Upper lobe of left lung (tissue), 6 donors: ENCODE measurements at regions not wholly inside any gene's neighbourhood (a gene's known extent, or its start where the extent isn't known, plus 50 kb on each side); places are given as distances from the start of the nearest gene placed in this dataset.
"Not testable (repeated sequence)": the region's sequence is repeated elsewhere in the genome, so short reads cannot be mapped to it uniquely, and the experiment has no call there.

Source experiments
- ATAC-seq, 2 donors: fragments of 200-7000 bp; cut with Tn5 transposase; one replicate each; pipeline ENCODE4 v1.9.1; 2022; ENCODE audit warnings: mild to moderate bottlenecking in 2 of 2, moderate library complexity in 2 of 2; ENCODE audit not compliant: low FRiP score in 2 of 2
- DNase-seq, 2 donors: peaks; one replicate each; pipeline ENCODE4 v3.0.0-alpha.2; 2019 to 2020
- H3K27ac ChIP-seq, 4 donors: fragments of 200-600 bp; sonication (generic); one replicate each; pipeline ENCODE4 v1.5.1; 2016 to 2019
- H3K27me3 ChIP-seq, 4 donors: fragments of 200-600 bp; sonication (generic); one replicate each; pipeline ENCODE4 v1.5.1; 2017 to 2019
- H3K36me3 ChIP-seq, 4 donors: fragments of 200-600 bp; sonication (generic); one replicate each; pipeline ENCODE4 v1.5.1; 2016 to 2019
- H3K4me1 ChIP-seq, 4 donors: fragments of 200-600 bp; sonication (generic); one replicate each; pipeline ENCODE4 v1.5.1; 2018 to 2019
- H3K4me3 ChIP-seq, 4 donors: fragments of 200-600 bp; sonication (generic); one replicate each; pipeline ENCODE4 v1.5.1; 2017 to 2019; ENCODE audit warnings: mild to moderate bottlenecking in 2 of 4, moderate library complexity in 1 of 4
- H3K9me3 ChIP-seq, 4 donors: fragments of 200-600 bp; sonication (generic); one replicate each; pipeline ENCODE4 v1.5.1; 2018 to 2019
- CTCF ChIP-seq, 6 experiments: fragments of 450-650 bp in 4 of 6; fragments of 200-600 bp in 2 of 6; sonication (generic) in 2 of 6; IDR thresholded peaks; one replicate each; pipeline ENCODE4 v1.5.1; 2016 to 2019; ENCODE audit warnings: antibody characterized with exemption in 6 of 6
- EP300 ChIP-seq, 4 donors: sonication (generic); formaldehyde crosslinking; IDR thresholded peaks; one replicate each; pipeline ENCODE4 v1.5.1; 2017; ENCODE audit warnings: antibody characterized with exemption in 4 of 4, control low read depth in 2 of 4
- POLR2A ChIP-seq, 4 donors: fragments of 450-650 bp; IDR thresholded peaks; one replicate each; pipeline ENCODE4 v1.5.1; 2016 to 2017; ENCODE audit warnings: antibody characterized with exemption in 4 of 4, mild to moderate bottlenecking in 2 of 4
- POLR2AphosphoS5 ChIP-seq, 2 donors: sonication (generic); formaldehyde crosslinking; IDR thresholded peaks; one replicate each; pipeline ENCODE4 v1.5.1; 2017; ENCODE audit warnings: antibody characterized with exemption in 2 of 2
- WGBS, 2 donors: methylation state at CpG; one replicate each; pipeline ENCODE4 v1.1.5; 2017 to 2018; 5-methylcytosine and 5-hydroxymethylcytosine counted together
- donor health status: DM: no; HTN: no; CAD: no; lungs with moderate emphysema.
- donor health status: DM: no; HTN: yes; CAD: no; lungs with severe emphysema.

- H3K9me3 ChIP-seq = peaks cover 0 to 10% (median 4%) of the 10 kb centered on the region in 4 donors
- no peak for TF ChIP-seq POLR2A (IDR thresholded peaks at IDR 0.05)
- TF ChIP-seq POLR2AphosphoS5 (IDR thresholded peaks at IDR 0.05) = no peak
- TF ChIP-seq EP300 (IDR thresholded peaks at IDR 0.05) = no peak
- H3K27ac ChIP-seq = no peak overlapping the region
- H3K4me3 ChIP-seq = no peak overlapping the region
- no peak for DNase-seq
- no peak for ATAC-seq
- no peaks in the 10 kb centered on the region for H3K36me3 ChIP-seq
- no peaks in the 10 kb centered on the region for H3K4me1 ChIP-seq
- 64 to 80% methylated on average over 1 of the region's 1 CpG for WGBS, 2 donors
- no peaks in the 10 kb centered on the region for H3K27me3 ChIP-seq
These were observed 534.4 kb downstream of the ZNF385D start for GRCh38 chr3:21216598-21216997.

DNA sequence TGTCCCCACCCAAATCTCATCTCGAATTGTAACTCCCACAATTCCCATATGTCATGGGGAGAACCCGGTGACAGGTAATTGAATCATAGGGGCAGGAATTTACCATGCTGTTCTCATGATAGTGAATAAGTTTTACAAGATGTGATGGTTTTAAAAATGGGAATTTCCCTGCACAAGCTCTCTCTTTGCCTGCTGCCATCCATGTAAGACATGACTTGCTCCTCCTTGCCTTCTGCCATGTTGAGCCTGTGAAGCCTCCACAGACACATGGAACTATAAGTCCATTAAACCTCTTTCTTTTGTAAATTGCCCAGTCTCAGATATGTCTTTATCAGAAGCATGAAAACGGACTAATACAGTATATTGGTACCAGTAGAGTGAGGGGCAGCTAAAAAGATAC lies 546.9 kb downstream of the ZNF385D start:
- H3K36me3 ChIP-seq, H3K27me3 ChIP-seq, H3K27ac ChIP-seq, H3K4me3 ChIP-seq, DNase-seq, H3K4me1 ChIP-seq, ATAC-seq: not testable (repeated sequence)
- H3K9me3 ChIP-seq = peaks cover 0 to 17% (median 10%) of the 10 kb centered on the region in 4 donors
- 62 to 71% methylated on average over 3 of the region's 3 CpGs for WGBS, 2 donors

DNA sequence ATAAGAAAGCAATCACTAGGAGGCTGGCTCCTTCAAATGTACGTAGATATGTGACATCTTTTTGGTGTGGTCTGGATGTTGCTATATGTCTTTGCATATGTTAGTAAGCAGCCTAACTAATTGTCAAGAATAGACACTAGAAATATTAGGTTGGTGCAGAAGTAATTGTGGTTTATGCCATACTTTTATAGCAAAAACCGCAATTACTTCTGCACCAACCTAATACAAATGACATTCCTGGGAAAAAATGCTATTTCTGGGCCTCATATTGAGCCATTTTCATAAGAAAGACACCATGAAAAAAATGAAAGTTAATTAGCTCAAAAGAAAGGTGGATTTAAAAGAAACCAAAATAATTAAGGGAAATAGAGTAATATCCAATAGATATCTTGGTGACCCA lies 555.8 kb downstream of the ZNF385D start:
- no peaks in the 10 kb centered on the region for H3K9me3 ChIP-seq
- no peaks in the 10 kb centered on the region for H3K36me3 ChIP-seq
- no peak for ATAC-seq
- no peaks in the 10 kb centered on the region for H3K27me3 ChIP-seq
- DNase-seq = no peak
- no peaks in the 10 kb centered on the region for H3K4me1 ChIP-seq
- no peak for TF ChIP-seq CTCF (IDR thresholded peaks at IDR 0.05)
- no peak overlapping the region for H3K27ac ChIP-seq
- WGBS, 2 donors = 91 to 92% methylated on average over 2 of the region's 2 CpGs
- H3K4me3 ChIP-seq = no peak overlapping the region

DNA sequence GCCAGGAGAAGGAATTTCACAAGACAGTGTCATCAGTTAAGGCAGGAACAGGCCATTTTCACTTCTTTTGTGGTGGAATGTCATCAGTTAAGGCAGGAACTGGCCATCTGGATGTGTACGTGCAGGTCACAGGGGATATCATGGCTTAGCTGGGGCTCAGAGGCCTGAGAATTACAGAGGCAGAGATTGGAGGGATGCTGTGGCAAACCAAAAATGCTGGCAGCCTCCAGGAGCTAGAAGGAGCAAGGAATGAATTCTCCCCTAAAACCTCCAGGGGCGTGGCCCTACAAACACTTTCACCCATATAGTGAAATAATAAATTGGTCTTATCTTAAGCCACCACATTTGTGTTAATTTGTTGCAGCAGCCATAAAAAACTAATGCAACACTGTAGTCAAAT lies 557.0 kb downstream of the ZNF385D start:
- not testable (repeated sequence) for H3K9me3 ChIP-seq, H3K27me3 ChIP-seq, H3K4me1 ChIP-seq, H3K36me3 ChIP-seq, H3K27ac ChIP-seq, ATAC-seq, DNase-seq, H3K4me3 ChIP-seq
- 73 to 89% methylated on average over 2 of the region's 2 CpGs for WGBS, 2 donors

- ATAC-seq (no peak), DNase-seq (no peak)
- no peak overlapping the region for H3K27ac ChIP-seq
- H3K36me3 ChIP-seq = no peaks in the 10 kb centered on the region
- H3K4me3 ChIP-seq = no peak overlapping the region
- TF ChIP-seq POLR2A (IDR thresholded peaks at IDR 0.05) (no peak), CTCF (IDR thresholded peaks at IDR 0.05) (no peak), EP300 (IDR thresholded peaks at IDR 0.05) (no peak), POLR2AphosphoS5 (IDR thresholded peaks at IDR 0.05) (no peak)
- H3K27me3 ChIP-seq = no peaks in the 10 kb centered on the region
- H3K9me3 ChIP-seq = no peaks in the 10 kb centered on the region
- H3K4me1 ChIP-seq = no peaks in the 10 kb centered on the region
These were observed 562.6 kb downstream of the ZNF385D start for GRCh38 chr3:21188459-21188858.

- 64 to 75% methylated on average over 6 of the region's 6 CpGs for WGBS, 2 donors
- no peak for DNase-seq
These were observed 565.1 kb downstream of the ZNF385D start for GRCh38 chr3:21185816-21186314.

More at GRCh38 chr3:21185816-21186314, 565.1 kb downstream of the ZNF385D start:
- ATAC-seq = no peak
- Histone ChIP-seq H3K9me3 (no peaks in the 10 kb centered on the region), H3K27ac (no peak overlapping the region), H3K36me3 (no peaks in the 10 kb centered on the region), H3K4me3 (no peak overlapping the region), H3K27me3 (no peaks in the 10 kb centered on the region), H3K4me1 (no peaks in the 10 kb centered on the region)
- TF ChIP-seq POLR2AphosphoS5 (IDR thresholded peaks at IDR 0.05) = no peak
- TF ChIP-seq POLR2A (IDR thresholded peaks at IDR 0.05) = no peak
- TF ChIP-seq CTCF (IDR thresholded peaks at IDR 0.05) = no peak
- TF ChIP-seq EP300 (IDR thresholded peaks at IDR 0.05) = no peak
